K562 (cell line): ENCODE measurements at regions not wholly inside any gene's neighbourhood (a gene's known extent, or its start where the extent isn't known, plus 50 kb on each side); places are given as distances from the start of the nearest gene placed in this dataset.

Experiments used
- CCNT2 ChIP-seq: IDR thresholded peaks from 2 replicates; pipeline ENCODE4 v1.6.1; 2011; ENCODE audit warnings: borderline replicate concordance, low read depth, mild to moderate bottlenecking, moderate library complexity, mixed read lengths, low read length; ENCODE audit not compliant: insufficient read length; ENCODE audit errors: extremely low read depth
- CTCF ChIP-seq, 3 experiments: IDR thresholded peaks in 2 of 3; conservative IDR thresholded peaks in 1 of 3; 2 replicates each; pipeline ENCODE4 v1.5.1; 2011 to 2012; ENCODE audit warnings: low read length in 3 of 3, mild to moderate bottlenecking in 3 of 3, control low read depth in 2 of 3, improper control_type of control experiment in 1 of 3, inconsistent platforms in 1 of 3, low read depth in 1 of 3, mixed read lengths in 1 of 3, moderate library complexity in 1 of 3; ENCODE audit not compliant: insufficient read depth in 2 of 3
- HEY1 ChIP-seq: fragments of 250-450 bp; sonication (Bioruptor Pico); IDR thresholded peaks from 2 replicates; pipeline ENCODE4 v1.5.0; 2020; ENCODE audit warnings: mild to moderate bottlenecking, moderate library complexity, borderline replicate concordance
- ID3 ChIP-seq, 2 experiments: fragments of 250-450 bp in 1 of 2; fragments of 450-650 bp in 1 of 2; sonication (Bioruptor Pico) in 1 of 2; IDR thresholded peaks; 2 replicates each; pipeline versions ENCODE4 v1.6.1 to v1.8.0; 2016 to 2021; ENCODE audit warnings: mild to moderate bottlenecking in 2 of 2, moderate library complexity in 2 of 2, missing compliant biosample characterization in 1 of 2, missing genetic modification characterization in 1 of 2
- IFI16 ChIP-seq: fragments of 250-450 bp; sonication (Bioruptor Pico); IDR thresholded peaks from 2 replicates; pipeline ENCODE4 v2.1.2; 2022; ENCODE audit warnings: mild to moderate bottlenecking, inconsistent platforms
- JUN ChIP-seq, 2 experiments: sonication (generic) in 1 of 2; formaldehyde crosslinking in 1 of 2; IDR thresholded peaks; 2 replicates each; pipeline versions ENCODE4 v1.6.1 to v1.8.0; 2012 to 2022; ENCODE audit warnings: borderline replicate concordance in 2 of 2, mild to moderate bottlenecking in 2 of 2, improper control_type of control experiment in 1 of 2, low read depth in 1 of 2, low read length in 1 of 2, missing genetic modification reagents in 1 of 2
- KDM2B ChIP-seq: fragments of 250-450 bp; sonication (Bioruptor Pico); IDR thresholded peaks from 2 replicates; pipeline ENCODE4 v1.8.0; 2021; ENCODE audit warnings: mild to moderate bottlenecking, moderate library complexity
- MTA2 ChIP-seq: fragments of 450-650 bp; IDR thresholded peaks from 2 replicates; pipeline ENCODE4 v1.6.1; 2016; ENCODE audit warnings: low read depth
- RAD21 ChIP-seq, 2 experiments: fragments of 250-450 bp in 1 of 2; fragments of 450-650 bp in 1 of 2; sonication (Bioruptor Pico) in 1 of 2; formaldehyde crosslinking in 1 of 2; IDR thresholded peaks in 1 of 2; conservative IDR thresholded peaks in 1 of 2; 2 replicates each; pipeline versions ENCODE4 v1.4.0 to v1.8.0; 2020 to 2022; ENCODE audit warnings: mild to moderate bottlenecking in 2 of 2, moderate library complexity in 1 of 2
- SNIP1 ChIP-seq: fragments of 450-650 bp; IDR thresholded peaks from 2 replicates; pipeline ENCODE4 v1.7.1; 2017; ENCODE audit warnings: low read depth, mild to moderate bottlenecking
- ZNF134 ChIP-seq: fragments of 250-450 bp; sonication (Bioruptor Pico); conservative IDR thresholded peaks from 2 replicates; pipeline ENCODE4 v1.4.0; 2020
- TF ChIP-seq, protein P1 (sequence below): fragments of 200-800 bp; sonication (Bioruptor generic); IDR thresholded peaks from 2 replicates; pipeline ENCODE4 v1.6.1; 2017; ENCODE audit warnings: missing genetic modification characterization, missing compliant biosample characterization
- TF ChIP-seq, protein P2 (sequence below), 2 experiments: fragments of 450-650 bp; formaldehyde crosslinking in 1 of 2; IDR thresholded peaks; 2 replicates each; pipeline versions ENCODE4 v1.4.0 to v1.6.1; 2014 to 2020; ENCODE audit warnings: mild to moderate bottlenecking in 2 of 2, borderline replicate concordance in 1 of 2, low read depth in 1 of 2

- peak; percentile 39 to 62; a peak in 3 of 4 replicates for TF ChIP-seq RAD21 (CRISPR knock-in tag; conservative IDR thresholded peaks at IDR 0.05 in 1 of 2, IDR thresholded peaks at IDR 0.05 in 1 of 2)
- TF ChIP-seq, protein P1, sequence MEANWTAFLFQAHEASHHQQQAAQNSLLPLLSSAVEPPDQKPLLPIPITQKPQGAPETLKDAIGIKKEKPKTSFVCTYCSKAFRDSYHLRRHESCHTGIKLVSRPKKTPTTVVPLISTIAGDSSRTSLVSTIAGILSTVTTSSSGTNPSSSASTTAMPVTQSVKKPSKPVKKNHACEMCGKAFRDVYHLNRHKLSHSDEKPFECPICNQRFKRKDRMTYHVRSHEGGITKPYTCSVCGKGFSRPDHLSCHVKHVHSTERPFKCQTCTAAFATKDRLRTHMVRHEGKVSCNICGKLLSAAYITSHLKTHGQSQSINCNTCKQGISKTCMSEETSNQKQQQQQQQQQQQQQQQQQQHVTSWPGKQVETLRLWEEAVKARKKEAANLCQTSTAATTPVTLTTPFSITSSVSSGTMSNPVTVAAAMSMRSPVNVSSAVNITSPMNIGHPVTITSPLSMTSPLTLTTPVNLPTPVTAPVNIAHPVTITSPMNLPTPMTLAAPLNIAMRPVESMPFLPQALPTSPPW (CRISPR knock-in tag): no peak
- TF ChIP-seq MTA2: no peak
- no peak for TF ChIP-seq IFI16 (CRISPR knock-in tag)
- no peak for TF ChIP-seq KDM2B (CRISPR knock-in tag)
- peak; percentile 22 to 53 (median 46); a peak in 4 of 6 replicates for TF ChIP-seq CTCF (IDR thresholded peaks at IDR 0.05 in 2 of 3, conservative IDR thresholded peaks at IDR 0.05 in 1 of 3; ENCODE audit: insufficient read depth in 2 of 3, low read depth in 1 of 3, low read length in 3 of 3)
- TF ChIP-seq ZNF134 (CRISPR knock-in tag): no peak
- TF ChIP-seq, protein P2, sequence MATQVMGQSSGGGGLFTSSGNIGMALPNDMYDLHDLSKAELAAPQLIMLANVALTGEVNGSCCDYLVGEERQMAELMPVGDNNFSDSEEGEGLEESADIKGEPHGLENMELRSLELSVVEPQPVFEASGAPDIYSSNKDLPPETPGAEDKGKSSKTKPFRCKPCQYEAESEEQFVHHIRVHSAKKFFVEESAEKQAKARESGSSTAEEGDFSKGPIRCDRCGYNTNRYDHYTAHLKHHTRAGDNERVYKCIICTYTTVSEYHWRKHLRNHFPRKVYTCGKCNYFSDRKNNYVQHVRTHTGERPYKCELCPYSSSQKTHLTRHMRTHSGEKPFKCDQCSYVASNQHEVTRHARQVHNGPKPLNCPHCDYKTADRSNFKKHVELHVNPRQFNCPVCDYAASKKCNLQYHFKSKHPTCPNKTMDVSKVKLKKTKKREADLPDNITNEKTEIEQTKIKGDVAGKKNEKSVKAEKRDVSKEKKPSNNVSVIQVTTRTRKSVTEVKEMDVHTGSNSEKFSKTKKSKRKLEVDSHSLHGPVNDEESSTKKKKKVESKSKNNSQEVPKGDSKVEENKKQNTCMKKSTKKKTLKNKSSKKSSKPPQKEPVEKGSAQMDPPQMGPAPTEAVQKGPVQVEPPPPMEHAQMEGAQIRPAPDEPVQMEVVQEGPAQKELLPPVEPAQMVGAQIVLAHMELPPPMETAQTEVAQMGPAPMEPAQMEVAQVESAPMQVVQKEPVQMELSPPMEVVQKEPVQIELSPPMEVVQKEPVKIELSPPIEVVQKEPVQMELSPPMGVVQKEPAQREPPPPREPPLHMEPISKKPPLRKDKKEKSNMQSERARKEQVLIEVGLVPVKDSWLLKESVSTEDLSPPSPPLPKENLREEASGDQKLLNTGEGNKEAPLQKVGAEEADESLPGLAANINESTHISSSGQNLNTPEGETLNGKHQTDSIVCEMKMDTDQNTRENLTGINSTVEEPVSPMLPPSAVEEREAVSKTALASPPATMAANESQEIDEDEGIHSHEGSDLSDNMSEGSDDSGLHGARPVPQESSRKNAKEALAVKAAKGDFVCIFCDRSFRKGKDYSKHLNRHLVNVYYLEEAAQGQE (IDR thresholded peaks at IDR 0.05; ENCODE audit: borderline replicate concordance): peak; percentile 28; the same call in 1 of the 2 replicates
- TF ChIP-seq, protein P2 (CRISPR knock-in tag; IDR thresholded peaks at IDR 0.05; ENCODE audit: low read depth): no peak
- no peak for TF ChIP-seq CCNT2
- TF ChIP-seq SNIP1: no peak
- no peak for TF ChIP-seq JUN (IDR thresholded peaks at IDR 0.05; ENCODE audit: borderline replicate concordance, low read depth, low read length)
- no peak for TF ChIP-seq JUN (CRISPR knock-in tag; IDR thresholded peaks at IDR 0.05; ENCODE audit: borderline replicate concordance)
- no peak for TF ChIP-seq HEY1 (CRISPR knock-in tag)
- TF ChIP-seq ID3 (CRISPR knock-in tag; IDR thresholded peaks at IDR 0.05): no peak
- TF ChIP-seq ID3 (tag; IDR thresholded peaks at IDR 0.05): no peak
Measured at GRCh38 chr12:34186492-34186891, 164.2 kb downstream of the ALG10 start (continued).
